ENCODE measurements at regions not wholly inside any gene's neighbourhood (a gene's known extent, or its start where the extent isn't known, plus 50 kb on each side); places are given as distances from the start of the nearest gene placed in this dataset.

- Histone ChIP-seq H3K9me3 (ENCODE audit: insufficient read depth, low read length) (no peaks in the 10 kb centered on the region), H3K4me1 (ENCODE audit: low read length) (no peaks in the 10 kb centered on the region), H3K27me3 (ENCODE audit: low read depth, low read length) (no peaks in the 10 kb centered on the region), H4K20me1 (ENCODE audit: insufficient read depth, low read length) (no peaks in the 10 kb centered on the region), H3K79me2 (ENCODE audit: low read length) (no peaks in the 10 kb centered on the region), H2AFZ (ENCODE audit: low read depth, low read length) (no peak overlapping the region), H3K9ac (ENCODE audit: low read length) (no peak overlapping the region), H3K4me3 (ENCODE audit: low read length) (no peak overlapping the region), H3K4me2 (ENCODE audit: low read length) (no peak overlapping the region), H3K27ac (ENCODE audit: low read length) (no peak overlapping the region), H3K36me3 (replicated peaks; ENCODE audit: low read depth, low read length) (no peaks in the 10 kb centered on the region)
- TF ChIP-seq EZH2phosphoT487 (IDR thresholded peaks at IDR 0.05; ENCODE audit: low read depth) = no peak
- TF ChIP-seq, protein P1, sequence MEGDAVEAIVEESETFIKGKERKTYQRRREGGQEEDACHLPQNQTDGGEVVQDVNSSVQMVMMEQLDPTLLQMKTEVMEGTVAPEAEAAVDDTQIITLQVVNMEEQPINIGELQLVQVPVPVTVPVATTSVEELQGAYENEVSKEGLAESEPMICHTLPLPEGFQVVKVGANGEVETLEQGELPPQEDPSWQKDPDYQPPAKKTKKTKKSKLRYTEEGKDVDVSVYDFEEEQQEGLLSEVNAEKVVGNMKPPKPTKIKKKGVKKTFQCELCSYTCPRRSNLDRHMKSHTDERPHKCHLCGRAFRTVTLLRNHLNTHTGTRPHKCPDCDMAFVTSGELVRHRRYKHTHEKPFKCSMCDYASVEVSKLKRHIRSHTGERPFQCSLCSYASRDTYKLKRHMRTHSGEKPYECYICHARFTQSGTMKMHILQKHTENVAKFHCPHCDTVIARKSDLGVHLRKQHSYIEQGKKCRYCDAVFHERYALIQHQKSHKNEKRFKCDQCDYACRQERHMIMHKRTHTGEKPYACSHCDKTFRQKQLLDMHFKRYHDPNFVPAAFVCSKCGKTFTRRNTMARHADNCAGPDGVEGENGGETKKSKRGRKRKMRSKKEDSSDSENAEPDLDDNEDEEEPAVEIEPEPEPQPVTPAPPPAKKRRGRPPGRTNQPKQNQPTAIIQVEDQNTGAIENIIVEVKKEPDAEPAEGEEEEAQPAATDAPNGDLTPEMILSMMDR (IDR thresholded peaks at IDR 0.05; ENCODE audit: low read depth, low read length) = no peak
Measured at GRCh38 chr5:21173036-21173435, 1185.0 kb upstream of the CDH18 start.

- no peak overlapping the region for H3K4me2 ChIP-seq (ENCODE audit: low read length)
- no peaks in the 10 kb centered on the region for H3K27me3 ChIP-seq (ENCODE audit: low read depth, low read length)
- TF ChIP-seq, protein P1 (IDR thresholded peaks at IDR 0.05; ENCODE audit: low read depth, low read length) = no peak
- TF ChIP-seq EZH2phosphoT487 (IDR thresholded peaks at IDR 0.05; ENCODE audit: low read depth) = no peak
- H3K9me3 ChIP-seq (ENCODE audit: insufficient read depth, low read length) = no peaks in the 10 kb centered on the region
- no peaks in the 10 kb centered on the region for H3K4me1 ChIP-seq (ENCODE audit: low read length)
- H3K4me3 ChIP-seq (ENCODE audit: low read length) = no peak overlapping the region
- H2AFZ ChIP-seq (ENCODE audit: low read depth, low read length) = no peak overlapping the region
- no peak overlapping the region for H3K27ac ChIP-seq (ENCODE audit: low read length)
- H3K9ac ChIP-seq (ENCODE audit: low read length) = no peak overlapping the region
- no peaks in the 10 kb centered on the region for H3K36me3 ChIP-seq (replicated peaks; ENCODE audit: low read depth, low read length)
- H3K79me2 ChIP-seq (ENCODE audit: low read length) = no peaks in the 10 kb centered on the region
- H4K20me1 ChIP-seq (ENCODE audit: insufficient read depth, low read length) = no peaks in the 10 kb centered on the region
Measured at GRCh38 chr5:21171038-21171437, 1183.0 kb upstream of the CDH18 start.

GRCh38 chr5:21168557-21168956, 1180.6 kb upstream of the CDH18 start:
- H3K9ac ChIP-seq (ENCODE audit: low read length) = no peak overlapping the region
- no peak overlapping the region for H2AFZ ChIP-seq (ENCODE audit: low read depth, low read length)
- no peak overlapping the region for H3K4me3 ChIP-seq (ENCODE audit: low read length)
- no peaks in the 10 kb centered on the region for H3K79me2 ChIP-seq (ENCODE audit: low read length)
- no peaks in the 10 kb centered on the region for H3K36me3 ChIP-seq (replicated peaks; ENCODE audit: low read depth, low read length)
- H4K20me1 ChIP-seq (ENCODE audit: insufficient read depth, low read length) = no peaks in the 10 kb centered on the region
- H3K9me3 ChIP-seq (ENCODE audit: insufficient read depth, low read length) = no peaks in the 10 kb centered on the region
- TF ChIP-seq, protein P1 (IDR thresholded peaks at IDR 0.05; ENCODE audit: low read depth, low read length) = no peak
- no peak for TF ChIP-seq EZH2phosphoT487 (IDR thresholded peaks at IDR 0.05; ENCODE audit: low read depth)
- H3K4me2 ChIP-seq (ENCODE audit: low read length) = no peak overlapping the region
- H3K27ac ChIP-seq (ENCODE audit: low read length) = no peak overlapping the region
- no peaks in the 10 kb centered on the region for H3K4me1 ChIP-seq (ENCODE audit: low read length)
- H3K27me3 ChIP-seq (ENCODE audit: low read depth, low read length) = no peaks in the 10 kb centered on the region

DNA sequence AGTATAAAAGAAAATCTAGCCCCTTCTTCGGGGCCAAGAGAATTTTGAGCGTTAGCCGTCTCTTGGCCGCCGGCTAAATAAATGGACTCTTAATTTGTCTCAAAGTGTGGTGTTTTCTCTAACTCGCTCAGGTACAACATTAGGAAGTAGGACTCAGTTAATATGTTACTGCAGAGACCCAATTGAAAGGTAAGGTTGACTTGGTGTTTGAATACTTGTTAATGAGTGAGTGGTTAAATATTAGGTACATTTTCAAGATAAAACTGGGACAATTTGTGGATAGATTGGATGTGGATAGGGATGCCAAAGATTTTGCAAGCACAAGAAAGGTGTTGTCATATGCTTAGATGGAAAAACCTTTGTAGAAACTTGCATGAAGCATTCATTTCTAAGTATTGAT, 1177.3 kb upstream of the CDH18 start:
- Histone ChIP-seq H3K9ac (ENCODE audit: low read length) (no peak overlapping the region), H3K36me3 (replicated peaks; ENCODE audit: low read depth, low read length) (no peaks in the 10 kb centered on the region), H3K4me2 (ENCODE audit: low read length) (no peak overlapping the region), H4K20me1 (ENCODE audit: insufficient read depth, low read length) (no peaks in the 10 kb centered on the region), H3K4me3 (ENCODE audit: low read length) (no peak overlapping the region), H3K79me2 (ENCODE audit: low read length) (no peaks in the 10 kb centered on the region), H3K9me3 (ENCODE audit: insufficient read depth, low read length) (no peaks in the 10 kb centered on the region), H3K4me1 (ENCODE audit: low read length) (no peaks in the 10 kb centered on the region), H3K27me3 (ENCODE audit: low read depth, low read length) (no peaks in the 10 kb centered on the region), H3K27ac (ENCODE audit: low read length) (no peak overlapping the region), H2AFZ (ENCODE audit: low read depth, low read length) (no peak overlapping the region)
- TF ChIP-seq, protein P1 (IDR thresholded peaks at IDR 0.05; ENCODE audit: low read depth, low read length) = no peak
- TF ChIP-seq EZH2phosphoT487 (IDR thresholded peaks at IDR 0.05; ENCODE audit: low read depth) = no peak
